SK-MEL-5 (cell line): ENCODE measurements at regions not wholly inside any gene's neighbourhood (a gene's known extent, or its start where the extent isn't known, plus 50 kb on each side); places are given as distances from the start of the nearest gene placed in this dataset.
"Not testable (repeated sequence)": the region's sequence is repeated elsewhere in the genome, so short reads cannot be mapped to it uniquely, and the experiment has no call there.

Experiments
- DNase-seq: peaks from one replicate; pipeline ENCODE4 v3.0.0-alpha.2; 2016; ENCODE audit warnings: low read depth, low spot score
- in situ Hi-C: cut with HindIII; loops from 2 replicates; pipeline ENCODE4 v1.10.0; 2016; ENCODE audit warnings: low sequenced_read_pairs, high pct_unique_total_duplicates, low pct_unique_long_range_greater_than_20kb

GRCh38 chr10:9357471-9357870, 1303.0 kb downstream of the GATA3 start:
- no peak for DNase-seq
- in situ Hi-C loops = no loop called here

GRCh38 chr10:9362721-9363120, 1308.2 kb downstream of the GATA3 start:
- DNase-seq = no peak
- in situ Hi-C loops = no loop called here

- no peak for DNase-seq
- in situ Hi-C loops = no loop called here
Measured at GRCh38 chr10:9379183-9379582, 1324.7 kb downstream of the GATA3 start.

GRCh38 chr10:9381733-9382532, 1327.4 kb downstream of the GATA3 start:
- DNase-seq = no peak
- in situ Hi-C loops = no loop called here

GRCh38 chr10:9382533-9382866, 1328.0 kb downstream of the GATA3 start:
- in situ Hi-C loops = no loop called here
- no peak for DNase-seq

- in situ Hi-C loops = no loop called here
Measured at GRCh38 chr10:9390516-9390915, 1336.0 kb downstream of the GATA3 start.

GRCh38 chr10:9399275-9399983, 1344.9 kb downstream of the GATA3 start:
- no peak for DNase-seq
- in situ Hi-C loops = no loop called here

More at GRCh38 chr10:9390516-9390915, 1336.0 kb downstream of the GATA3 start:
- DNase-seq = no peak

GRCh38 chr10:9402067-9402466, 1347.6 kb downstream of the GATA3 start:
- in situ Hi-C loops = not testable (repeated sequence)
- peak; percentile 50 for DNase-seq

GRCh38 chr10:9402507-9403195, 1348.2 kb downstream of the GATA3 start:
- in situ Hi-C loops = not testable (repeated sequence)
- peak; percentile 0 for DNase-seq

GRCh38 chr10:9407201-9407600, 1352.7 kb downstream of the GATA3 start:
- DNase-seq, in situ Hi-C loops: not testable (repeated sequence)

GRCh38 chr10:9416331-9416730, 1361.8 kb downstream of the GATA3 start:
- no peak for DNase-seq
- in situ Hi-C loops = no loop called here

GRCh38 chr10:9419757-9420156, 1365.3 kb downstream of the GATA3 start:
- no peak for DNase-seq
- in situ Hi-C loops = no loop called here

- no peak for DNase-seq
- in situ Hi-C loops = no loop called here
Measured at GRCh38 chr10:9427209-9427608, 1372.7 kb downstream of the GATA3 start.

GRCh38 chr10:9437131-9437530, 1382.6 kb downstream of the GATA3 start:
- in situ Hi-C loops = no loop called here
- DNase-seq = no peak

- DNase-seq = no peak
- in situ Hi-C loops = no loop called here
Measured at GRCh38 chr10:9443758-9444157, 1389.3 kb downstream of the GATA3 start.

GRCh38 chr10:9449530-9449929, 1395.0 kb downstream of the GATA3 start:
- no peak for DNase-seq
- in situ Hi-C loops = no loop called here

- DNase-seq = no peak
- in situ Hi-C loops = no loop called here
Measured at GRCh38 chr10:9450801-9451200, 1396.3 kb downstream of the GATA3 start.

GRCh38 chr10:9451211-9451773, 1396.8 kb downstream of the GATA3 start:
- DNase-seq = no peak
- in situ Hi-C loops = no loop called here
